HFFc6 (cell line): ENCODE measurements at regions not wholly inside any gene's neighbourhood (a gene's known extent, or its start where the extent isn't known, plus 50 kb on each side); places are given as distances from the start of the nearest gene placed in this dataset.

ENCODE experiments used
- DNase-seq: peaks from one replicate; pipeline ENCODE4 v3.0.0-alpha.2; 2018
- H3K27ac Mint-ChIP-seq: 2 replicates; pipeline ENCODE4 v1.8.0; 2020; ENCODE audit warnings: mild to moderate bottlenecking, mixed read lengths
- H3K27me3 Mint-ChIP-seq: 2 replicates; pipeline ENCODE4 v1.8.0; 2021; ENCODE audit warnings: mild to moderate bottlenecking, moderate library complexity, mixed read lengths; ENCODE audit not compliant: insufficient read depth
- H3K36me3 Mint-ChIP-seq: 2 replicates; pipeline ENCODE4 v1.8.0; 2021; ENCODE audit warnings: low read depth, mixed read lengths
- H3K4me1 Mint-ChIP-seq: 2 replicates; pipeline ENCODE4 v1.8.0; 2020; ENCODE audit warnings: low read depth, mixed read lengths
- H3K4me3 Mint-ChIP-seq: 2 replicates; pipeline ENCODE4 v1.8.0; 2020; ENCODE audit warnings: mild to moderate bottlenecking, moderate library complexity, mixed read lengths
- H3K9me3 Mint-ChIP-seq: 2 replicates; pipeline ENCODE4 v1.8.0; 2020; ENCODE audit warnings: mild to moderate bottlenecking, mixed read lengths
- TF ChIP-seq, protein P1 (sequence below): fragments of 200-600 bp; sonication (generic); IDR thresholded peaks from 2 replicates; pipeline ENCODE4 v1.5.0; 2021; ENCODE audit warnings: antibody characterized with exemption, mild to moderate bottlenecking

- DNase-seq: no peak
- no peak overlapping the region for H3K27ac Mint-ChIP-seq
- H3K9me3 Mint-ChIP-seq: peaks cover 67% of the 10 kb centered on the region
- peaks cover 12% of the 10 kb centered on the region for H3K27me3 Mint-ChIP-seq
- peaks cover 12% of the 10 kb centered on the region; the same call in 1 of the 2 replicates for H3K36me3 Mint-ChIP-seq
- TF ChIP-seq, protein P1, sequence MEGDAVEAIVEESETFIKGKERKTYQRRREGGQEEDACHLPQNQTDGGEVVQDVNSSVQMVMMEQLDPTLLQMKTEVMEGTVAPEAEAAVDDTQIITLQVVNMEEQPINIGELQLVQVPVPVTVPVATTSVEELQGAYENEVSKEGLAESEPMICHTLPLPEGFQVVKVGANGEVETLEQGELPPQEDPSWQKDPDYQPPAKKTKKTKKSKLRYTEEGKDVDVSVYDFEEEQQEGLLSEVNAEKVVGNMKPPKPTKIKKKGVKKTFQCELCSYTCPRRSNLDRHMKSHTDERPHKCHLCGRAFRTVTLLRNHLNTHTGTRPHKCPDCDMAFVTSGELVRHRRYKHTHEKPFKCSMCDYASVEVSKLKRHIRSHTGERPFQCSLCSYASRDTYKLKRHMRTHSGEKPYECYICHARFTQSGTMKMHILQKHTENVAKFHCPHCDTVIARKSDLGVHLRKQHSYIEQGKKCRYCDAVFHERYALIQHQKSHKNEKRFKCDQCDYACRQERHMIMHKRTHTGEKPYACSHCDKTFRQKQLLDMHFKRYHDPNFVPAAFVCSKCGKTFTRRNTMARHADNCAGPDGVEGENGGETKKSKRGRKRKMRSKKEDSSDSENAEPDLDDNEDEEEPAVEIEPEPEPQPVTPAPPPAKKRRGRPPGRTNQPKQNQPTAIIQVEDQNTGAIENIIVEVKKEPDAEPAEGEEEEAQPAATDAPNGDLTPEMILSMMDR: no peak
- H3K4me3 Mint-ChIP-seq: no peak overlapping the region
- H3K4me1 Mint-ChIP-seq: no peaks in the 10 kb centered on the region
These were observed 345.6 kb downstream of the CTTN start for GRCh38 chr11:70743941-70744351.

DNA sequence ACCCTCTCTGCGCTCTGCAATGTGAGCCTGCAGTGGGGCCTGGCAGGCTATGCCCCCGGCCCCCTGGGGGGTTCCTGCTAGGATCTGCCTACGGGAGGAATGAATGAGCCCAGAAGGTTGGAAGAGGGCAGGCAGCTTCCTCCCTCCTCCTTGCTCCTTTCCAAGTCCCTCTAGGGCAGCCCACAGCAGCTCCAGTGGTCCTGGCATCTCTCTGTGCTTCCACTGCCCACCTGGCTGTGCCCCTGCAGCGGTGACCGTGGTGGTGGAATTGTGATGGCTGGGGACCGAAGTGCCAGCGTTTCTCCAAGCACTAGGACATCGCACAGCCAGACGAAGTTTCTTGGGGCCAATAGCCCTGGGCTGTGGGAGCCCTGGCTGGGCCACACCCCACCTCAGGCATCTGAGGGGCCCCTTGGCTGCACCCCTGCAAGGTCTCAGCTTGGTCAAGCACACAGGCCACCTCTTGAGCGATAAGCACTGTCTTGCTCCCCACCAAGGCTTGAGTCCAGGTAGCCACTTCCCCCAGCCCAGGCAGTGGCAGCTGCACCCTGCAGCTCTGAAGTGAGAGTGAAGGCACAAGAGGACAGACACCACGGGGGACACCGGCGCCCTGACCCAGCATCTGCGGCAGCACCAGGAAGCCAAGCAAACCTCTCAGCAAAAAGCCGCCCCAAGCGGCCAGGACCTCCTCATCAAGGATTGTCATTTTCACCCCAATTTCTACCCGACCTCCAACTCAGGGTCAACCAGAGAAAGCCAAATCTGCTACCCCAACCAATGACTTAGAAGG lies 346.3 kb downstream of the CTTN start:
- peaks cover 70% of the 10 kb centered on the region for H3K9me3 Mint-ChIP-seq
- H3K4me1 Mint-ChIP-seq: no peaks in the 10 kb centered on the region
- no peak overlapping the region for H3K4me3 Mint-ChIP-seq
- H3K27ac Mint-ChIP-seq: no peak overlapping the region
- DNase-seq: no peak
- TF ChIP-seq, protein P1: no peak
- H3K27me3 Mint-ChIP-seq: peaks cover 8% of the 10 kb centered on the region
- peaks cover 18% of the 10 kb centered on the region for H3K36me3 Mint-ChIP-seq

- no peak overlapping the region for H3K27ac Mint-ChIP-seq
- H3K4me3 Mint-ChIP-seq: no peak overlapping the region
- H3K27me3 Mint-ChIP-seq: peaks cover 8% of the 10 kb centered on the region
- DNase-seq: no peak
- peaks cover 76% of the 10 kb centered on the region for H3K9me3 Mint-ChIP-seq
- TF ChIP-seq, protein P1: no peak
- peaks cover 21% of the 10 kb centered on the region for H3K36me3 Mint-ChIP-seq
- no peaks in the 10 kb centered on the region for H3K4me1 Mint-ChIP-seq
These were observed 347.1 kb downstream of the CTTN start for GRCh38 chr11:70745451-70745850.

DNA sequence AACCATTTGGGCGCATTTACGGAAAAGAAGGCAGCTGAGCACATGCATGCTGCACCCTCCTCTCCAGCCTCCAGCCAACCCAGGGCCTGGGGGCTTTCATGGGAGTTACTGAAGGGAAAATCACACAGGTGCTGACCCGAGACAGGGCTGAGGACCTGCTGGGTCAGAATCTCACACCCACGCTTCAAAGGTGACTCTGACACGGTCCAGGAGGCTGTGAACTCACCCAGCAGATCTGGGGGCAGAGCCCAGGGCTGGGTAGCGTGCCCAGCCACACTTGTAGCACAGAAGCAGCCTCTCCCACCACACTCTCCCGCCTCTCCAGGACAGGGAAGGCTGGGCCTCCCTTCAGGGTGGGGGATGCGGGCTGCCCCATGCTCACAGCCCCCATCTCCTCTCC lies 347.6 kb downstream of the CTTN start:
- no peak overlapping the region for H3K4me3 Mint-ChIP-seq
- H3K4me1 Mint-ChIP-seq: no peaks in the 10 kb centered on the region
- DNase-seq: no peak
- peaks cover 8% of the 10 kb centered on the region for H3K27me3 Mint-ChIP-seq
- H3K36me3 Mint-ChIP-seq: peaks cover 26% of the 10 kb centered on the region
- TF ChIP-seq, protein P1: no peak
- peaks cover 77% of the 10 kb centered on the region for H3K9me3 Mint-ChIP-seq
- H3K27ac Mint-ChIP-seq: no peak overlapping the region

DNA sequence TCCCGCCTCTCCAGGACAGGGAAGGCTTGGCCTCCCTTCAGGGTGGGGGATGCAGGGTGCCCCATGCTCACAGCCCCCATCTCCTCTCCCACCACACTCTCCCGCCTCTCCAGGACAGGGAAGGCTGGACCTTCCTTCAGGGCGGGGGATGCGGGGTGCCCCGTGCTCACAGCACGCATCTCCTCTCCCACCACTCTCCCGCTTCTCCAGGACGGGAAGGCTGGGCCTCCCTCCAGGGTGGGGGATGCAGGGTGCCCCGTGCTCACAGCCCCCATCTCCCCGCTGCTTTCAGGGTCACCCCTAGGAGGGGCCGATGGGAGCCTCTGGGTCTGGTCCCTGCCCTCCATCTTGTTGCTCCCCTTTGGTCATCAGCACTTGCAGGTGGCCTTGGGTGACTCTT lies 348.0 kb downstream of the CTTN start:
- TF ChIP-seq, protein P1: no peak
- Mint-ChIP-seq H3K27ac (no peak overlapping the region), H3K4me1 (no peaks in the 10 kb centered on the region), H3K9me3 (peaks cover 77% of the 10 kb centered on the region), H3K27me3 (peaks cover 8% of the 10 kb centered on the region), H3K4me3 (no peak overlapping the region), H3K36me3 (peaks cover 28% of the 10 kb centered on the region)
- DNase-seq: no peak
